HG03066 (cell line): ENCODE measurements at regions not wholly inside any gene's neighbourhood (a gene's known extent, or its start where the extent isn't known, plus 50 kb on each side); places are given as distances from the start of the nearest gene placed in this dataset.

Source experiments
- ATAC-seq: cut with Tn5 transposase; IDR thresholded peaks from one replicate; pipeline ENCODE4 v1.9.1; 2021; ENCODE audit warnings: low read depth; ENCODE audit not compliant: unreplicated experiment

- no peak for ATAC-seq
Observed at GRCh38 chr7:18353339-18353738, 142.2 kb upstream of the HDAC9 start.

- no peak for ATAC-seq
Observed at GRCh38 chr7:18354108-18355085, 141.2 kb upstream of the HDAC9 start.

- ATAC-seq = no peak
Observed at GRCh38 chr7:18356191-18356645, 139.3 kb upstream of the HDAC9 start.

- ATAC-seq = peak; percentile 43
Observed at GRCh38 chr7:18357691-18358090, 137.9 kb upstream of the HDAC9 start.

GRCh38 chr7:18361756-18362155 lies 133.8 kb upstream of the HDAC9 start:
- no peak for ATAC-seq

- ATAC-seq = no peak
Observed at GRCh38 chr7:18363751-18364380, 131.7 kb upstream of the HDAC9 start.

- no peak for ATAC-seq
Observed at GRCh38 chr7:18364396-18364795, 131.2 kb upstream of the HDAC9 start.

- ATAC-seq = no peak
Observed at GRCh38 chr7:18366394-18366793, 129.2 kb upstream of the HDAC9 start.

- no peak for ATAC-seq
Observed at GRCh38 chr7:18369011-18369410, 126.5 kb upstream of the HDAC9 start.

GRCh38 chr7:18370633-18371032 lies 124.9 kb upstream of the HDAC9 start:
- ATAC-seq = no peak

- no peak for ATAC-seq
Observed at GRCh38 chr7:18378989-18379605, 116.5 kb upstream of the HDAC9 start.

GRCh38 chr7:18384491-18385143 lies 110.9 kb upstream of the HDAC9 start:
- ATAC-seq = no peak

GRCh38 chr7:18386607-18387006 lies 108.9 kb upstream of the HDAC9 start:
- ATAC-seq = no peak

GRCh38 chr7:18387191-18387735 lies 108.3 kb upstream of the HDAC9 start:
- ATAC-seq = no peak

- peak; percentile 33 for ATAC-seq
Observed at GRCh38 chr7:18390535-18390907, 105.0 kb upstream of the HDAC9 start.

- ATAC-seq = no peak
Observed at GRCh38 chr7:18393465-18394118, 102.0 kb upstream of the HDAC9 start.

- no peak for ATAC-seq
Observed at GRCh38 chr7:18395868-18396267, 99.7 kb upstream of the HDAC9 start.

- ATAC-seq = no peak
Observed at GRCh38 chr7:18396953-18397352, 98.6 kb upstream of the HDAC9 start.

- ATAC-seq = no peak
Observed at GRCh38 chr7:18399436-18400235, 95.9 kb upstream of the HDAC9 start.
